GOT3 (cell line): ENCODE measurements at regions not wholly inside any gene's neighbourhood (a gene's known extent, or its start where the extent isn't known, plus 50 kb on each side); places are given as distances from the start of the nearest gene placed in this dataset.
"Not testable (repeated sequence)": the region's sequence is repeated elsewhere in the genome, so short reads cannot be mapped to it uniquely, and the experiment has no call there.

Experiments
- DNase-seq: peaks from one replicate; lab custom pipeline; 2025; ENCODE audit warnings: mixed read lengths; lab: John Stamatoyannopoulos, UW

DNA sequence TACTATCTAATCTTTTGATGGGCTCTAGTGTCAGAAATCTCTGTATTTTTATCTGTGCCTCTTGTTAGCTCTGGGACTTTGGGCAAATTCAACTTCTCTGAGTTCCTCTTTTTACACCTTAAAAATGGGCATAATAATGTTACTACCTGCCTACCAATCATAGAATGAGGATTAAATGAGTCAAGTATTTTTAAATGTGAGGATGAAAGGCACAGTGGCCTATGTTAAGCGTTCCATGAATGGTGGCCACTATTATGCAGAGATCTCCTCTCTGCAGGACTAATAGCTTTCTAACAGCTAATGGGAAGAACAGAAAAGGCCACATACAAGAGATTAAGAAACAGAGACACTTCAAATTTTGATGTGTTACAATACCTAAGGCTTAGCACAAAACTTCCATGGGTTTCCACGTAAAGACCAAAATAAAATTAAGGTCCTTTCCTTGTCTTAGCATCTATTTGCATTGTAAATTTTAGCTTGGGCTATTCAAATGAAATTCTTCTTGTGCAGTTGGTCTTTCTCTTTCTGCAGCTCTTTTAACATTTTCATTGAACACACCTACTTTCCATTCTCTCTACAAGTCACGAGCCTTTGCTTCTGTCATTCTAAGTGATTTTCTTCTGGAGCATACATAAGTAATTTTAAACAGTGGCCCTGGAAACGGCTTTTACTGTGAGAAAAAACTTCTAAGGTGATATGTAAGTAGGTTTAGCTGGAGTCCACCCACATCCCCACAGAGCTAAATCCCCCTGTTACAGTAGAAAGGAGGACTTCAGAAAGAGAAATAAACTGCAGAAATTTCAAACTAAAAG, 117.9 kb upstream of the MED14 start:
- no peak for DNase-seq

DNA sequence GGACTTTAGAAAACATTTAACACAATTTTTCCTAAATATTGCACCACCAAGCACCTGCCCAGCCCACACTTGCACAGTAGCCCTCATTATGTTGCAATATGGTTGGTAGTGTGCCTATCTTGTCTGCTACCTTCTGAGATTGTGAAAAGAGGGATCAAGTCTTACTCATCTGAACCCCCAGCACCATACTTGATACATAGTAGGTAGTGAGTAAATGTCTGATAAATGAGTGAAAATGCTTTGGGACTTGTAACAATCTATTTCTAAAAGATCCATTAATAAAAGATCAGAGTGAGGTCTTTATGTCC, 118.4 kb upstream of the MED14 start:
- no peak for DNase-seq

- no peak for DNase-seq
These were observed 118.9 kb upstream of the MED14 start for GRCh38 chrX:40854242-40854641.

GRCh38 chrX:40855411-40855810, 120.1 kb upstream of the MED14 start:
- no peak for DNase-seq

DNA sequence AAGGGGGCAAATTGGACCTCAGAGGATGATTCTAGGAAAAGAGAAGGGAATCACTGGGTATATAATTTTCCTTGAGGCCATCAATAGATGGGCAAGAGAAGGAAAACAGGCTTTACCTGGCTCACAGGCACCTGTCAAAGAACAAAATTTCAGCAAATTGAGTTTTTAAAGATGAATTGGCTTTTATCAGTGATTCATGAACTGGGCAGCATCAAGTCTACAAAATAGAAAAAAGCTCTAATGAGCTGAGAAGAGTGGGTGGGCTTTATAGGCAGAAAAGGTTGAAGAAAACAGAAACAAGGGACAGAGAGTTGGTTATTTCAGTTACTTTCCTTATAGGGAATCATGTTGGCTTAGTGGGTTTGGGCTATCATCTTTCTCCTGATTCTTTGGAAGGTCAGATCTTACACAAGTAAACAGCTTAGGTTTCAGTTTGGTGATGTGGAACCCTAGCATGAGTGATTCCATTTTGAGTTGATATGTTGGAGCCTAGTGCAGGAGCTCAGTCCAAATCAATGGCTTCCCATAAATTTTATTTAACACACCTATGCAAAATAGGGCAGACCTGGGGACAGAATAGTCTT, 120.7 kb upstream of the MED14 start:
- DNase-seq = no peak

DNA sequence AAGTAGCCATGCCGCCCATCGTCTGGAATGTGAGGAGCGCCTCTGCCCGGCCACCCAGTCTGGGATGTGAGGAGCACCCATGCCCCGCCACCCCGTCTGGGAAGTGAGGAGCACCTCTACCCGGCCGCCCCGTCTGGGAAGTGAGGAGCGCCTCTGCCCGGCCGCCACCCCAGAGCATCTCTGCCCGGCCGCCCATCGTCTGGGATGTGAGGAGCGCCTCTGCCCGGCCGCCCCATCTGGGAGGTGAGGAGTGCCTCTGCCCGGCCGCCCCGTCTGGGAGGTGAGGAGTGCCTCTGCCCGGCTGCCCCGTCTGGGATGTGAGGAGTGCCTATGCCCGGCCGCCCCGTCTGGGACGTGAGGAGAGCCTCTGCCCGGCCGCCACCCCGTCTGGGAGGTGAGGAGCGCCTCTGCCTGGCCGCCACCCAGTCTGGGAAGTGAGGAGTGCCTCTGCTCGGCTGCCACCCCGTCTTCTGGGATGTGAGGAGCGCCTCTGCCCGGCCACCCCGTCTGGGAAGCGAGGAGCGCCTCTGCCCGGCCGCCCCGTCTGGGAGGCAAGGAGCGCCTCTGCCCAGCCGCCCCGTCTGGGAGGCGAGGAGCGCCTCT, 126.7 kb upstream of the MED14 start:
- not testable (repeated sequence) for DNase-seq

GRCh38 chrX:40863260-40863659, 127.9 kb upstream of the MED14 start:
- DNase-seq = not testable (repeated sequence)

- DNase-seq = no peak
These were observed 128.3 kb upstream of the MED14 start for GRCh38 chrX:40863671-40864070.

GRCh38 chrX:40864972-40865371, 129.6 kb upstream of the MED14 start:
- no peak for DNase-seq

DNA sequence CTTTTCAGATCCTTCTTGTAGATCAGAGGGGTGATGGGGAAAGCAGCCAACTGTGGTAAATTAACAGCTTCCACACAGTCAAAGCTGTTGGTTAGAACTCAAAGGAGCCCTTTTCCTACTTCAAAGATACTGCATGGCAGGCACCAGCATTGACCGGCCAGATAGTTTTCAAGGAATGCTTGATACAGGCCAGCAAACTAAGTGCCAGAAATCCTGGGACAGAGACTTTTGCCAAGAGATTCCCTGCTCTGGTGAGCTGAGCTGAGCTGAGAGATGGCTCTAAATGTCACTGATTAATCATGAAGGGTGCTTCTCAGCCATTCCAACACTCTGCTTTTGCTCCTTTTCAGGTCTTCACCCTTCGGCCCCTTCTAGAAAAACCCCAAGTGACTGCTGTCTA, 131.6 kb upstream of the MED14 start:
- no peak for DNase-seq

DNA sequence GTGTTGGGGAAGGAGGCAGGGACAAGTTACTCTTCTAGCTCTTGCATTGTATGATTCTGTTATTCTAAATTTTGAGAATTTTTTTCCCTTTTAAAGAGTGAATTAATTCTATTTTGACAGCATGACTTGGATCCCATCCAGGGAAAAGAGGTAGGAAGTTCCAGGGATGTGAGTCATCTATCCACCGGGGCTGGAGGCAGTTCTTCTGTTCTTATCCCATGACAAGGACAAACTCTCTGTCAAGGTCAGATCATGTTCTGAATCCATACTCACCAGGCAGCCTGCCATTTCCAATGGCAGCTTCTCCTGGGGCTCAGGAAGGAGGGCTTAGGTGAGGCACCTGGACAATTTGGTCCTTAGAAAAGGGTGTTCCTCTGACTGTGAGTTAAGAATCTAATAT, 132.0 kb upstream of the MED14 start:
- no peak for DNase-seq

- no peak for DNase-seq
These were observed 133.5 kb upstream of the MED14 start for GRCh38 chrX:40868868-40869267.

DNA sequence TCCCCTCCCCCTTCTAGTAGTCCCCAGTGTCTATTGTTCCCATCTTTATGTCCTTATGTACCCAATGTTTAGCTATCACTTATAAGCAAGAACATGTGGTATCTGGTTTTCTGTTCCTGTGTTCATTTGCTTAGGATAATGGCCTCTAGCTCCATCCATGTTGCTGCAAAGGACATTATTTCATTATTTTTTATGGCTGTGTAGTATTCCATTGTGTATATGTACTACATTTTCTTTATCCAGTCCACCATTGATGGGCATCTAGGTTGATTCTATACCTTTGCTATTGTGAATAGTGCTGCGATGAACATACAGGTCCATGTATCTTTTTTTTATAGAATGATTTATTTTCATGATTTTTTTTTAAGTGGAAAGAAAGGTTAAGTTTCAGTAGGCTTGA, 135.6 kb upstream of the MED14 start:
- not testable (repeated sequence) for DNase-seq

DNA sequence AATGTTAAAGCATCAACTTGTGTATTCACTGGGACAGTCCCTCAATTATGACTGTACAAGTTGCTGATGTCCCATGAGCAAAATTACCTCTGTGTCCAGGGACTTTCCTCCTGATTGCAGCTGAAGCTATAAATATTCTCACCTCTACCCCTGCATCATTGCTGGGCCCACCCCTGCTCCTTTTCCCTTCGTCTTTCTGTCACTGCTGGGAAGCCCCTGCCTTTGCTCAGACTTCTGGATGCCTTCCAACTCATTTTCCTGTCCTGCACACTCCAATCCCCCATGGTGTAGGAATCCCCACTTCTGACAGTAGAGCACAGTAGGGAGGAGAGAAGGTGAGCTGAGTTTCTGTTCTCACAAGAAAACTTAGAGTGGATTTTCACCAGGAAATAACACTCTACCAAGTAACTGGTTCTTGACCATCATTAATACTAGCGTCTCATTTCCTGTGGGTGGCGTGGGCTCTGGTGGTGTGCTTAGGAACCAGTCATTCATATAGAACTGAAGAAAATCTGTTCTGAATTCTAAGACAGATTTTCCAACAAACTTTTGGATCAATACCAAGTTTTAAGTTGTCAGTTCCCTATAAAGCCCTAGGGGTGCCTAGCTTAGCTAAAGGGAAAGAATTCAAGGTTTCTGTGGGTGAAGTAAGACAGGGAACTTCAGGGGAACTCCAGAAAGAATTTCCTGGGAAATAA, 136.2 kb upstream of the MED14 start:
- no peak for DNase-seq

- no peak for DNase-seq
These were observed 137.0 kb upstream of the MED14 start for GRCh38 chrX:40872351-40872750.

GRCh38 chrX:40875476-40875875, 140.1 kb upstream of the MED14 start:
- DNase-seq = no peak

GRCh38 chrX:40877887-40878286, 142.5 kb upstream of the MED14 start:
- DNase-seq = no peak

- DNase-seq = no peak
These were observed 143.4 kb upstream of the MED14 start for GRCh38 chrX:40878766-40879165.

GRCh38 chrX:40879172-40879571, 143.8 kb upstream of the MED14 start:
- DNase-seq = not testable (repeated sequence)

GRCh38 chrX:40880712-40881111, 145.4 kb upstream of the MED14 start:
- DNase-seq = no peak

DNA sequence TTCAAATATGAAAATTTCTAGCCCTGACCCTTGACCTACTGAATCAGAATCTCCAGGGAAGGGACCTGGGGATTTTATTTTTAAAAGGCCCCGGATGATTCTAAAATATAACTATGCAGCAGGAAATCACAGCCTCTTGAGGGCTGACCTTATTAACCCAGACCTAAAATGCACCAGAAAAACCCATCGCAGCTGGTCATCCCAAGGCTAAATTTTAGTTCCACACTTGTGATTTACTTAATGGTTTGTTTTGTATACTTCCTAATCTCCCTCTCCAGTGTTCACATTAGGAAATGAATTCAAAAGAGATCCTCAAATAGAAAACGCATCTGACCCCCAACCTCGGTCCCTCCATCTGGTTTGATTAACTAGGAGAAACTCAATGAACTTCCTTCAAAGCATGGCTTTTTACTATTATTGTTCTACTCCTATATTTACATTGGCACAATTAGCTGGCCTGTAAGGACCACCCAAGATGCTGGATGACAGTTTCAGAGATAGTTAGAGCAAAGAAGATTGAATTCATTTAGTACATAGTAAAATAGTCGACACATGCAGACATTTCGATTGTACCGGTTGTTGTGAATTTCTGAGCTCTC, 147.8 kb upstream of the MED14 start:
- DNase-seq = no peak

- no peak for DNase-seq
These were observed 150.6 kb upstream of the MED14 start for GRCh38 chrX:40885989-40886388.

GRCh38 chrX:40887476-40887875, 152.1 kb upstream of the MED14 start:
- no peak for DNase-seq
